ENCODE measurements at regions not wholly inside any gene's neighbourhood (a gene's known extent, or its start where the extent isn't known, plus 50 kb on each side); places are given as distances from the start of the nearest gene placed in this dataset.

DNA sequence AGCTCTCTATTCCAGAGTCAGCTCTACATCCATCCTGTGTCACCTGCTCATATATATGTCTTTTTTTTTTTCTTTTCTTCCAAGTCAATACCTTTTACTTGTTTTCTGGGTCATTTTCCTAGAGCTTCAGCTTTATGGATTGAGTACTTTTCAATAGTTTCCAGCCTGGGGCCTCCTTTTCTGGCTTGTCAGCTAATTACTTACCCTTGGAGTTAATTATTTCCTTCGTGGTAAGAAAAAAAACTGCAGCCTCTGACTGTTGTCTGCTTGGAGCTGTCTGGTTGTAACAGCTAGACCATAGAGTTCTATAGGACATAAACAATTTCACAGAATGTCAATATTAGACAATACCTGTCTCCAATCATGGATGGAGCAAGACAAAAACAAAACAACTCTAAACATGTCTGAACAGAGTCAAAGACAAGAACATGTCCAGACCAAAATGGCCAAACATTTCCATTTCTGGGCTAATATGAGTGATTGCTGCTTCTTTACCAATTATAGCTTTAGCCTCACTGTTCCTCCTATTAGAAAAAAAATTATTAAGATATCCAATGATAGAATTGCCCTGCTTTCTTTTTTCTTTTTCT, 643.1 kb downstream of the SLC4A3 start:
- ATAC-seq (ENCODE audit: low read depth) (no peak), DNase-seq (no peak)
- no peaks in the 10 kb centered on the region for H3K9me3 Mint-ChIP-seq
- no peaks in the 10 kb centered on the region for H3K4me1 Mint-ChIP-seq
- POLR2A ChIA-PET, result no interaction called here
- no peak overlapping the region for H3K27ac Mint-ChIP-seq
- H3K4me3 Mint-ChIP-seq, result no peak overlapping the region
- no peaks in the 10 kb centered on the region for H3K27me3 Mint-ChIP-seq
- H3K36me3 Mint-ChIP-seq, result no peaks in the 10 kb centered on the region

DNA sequence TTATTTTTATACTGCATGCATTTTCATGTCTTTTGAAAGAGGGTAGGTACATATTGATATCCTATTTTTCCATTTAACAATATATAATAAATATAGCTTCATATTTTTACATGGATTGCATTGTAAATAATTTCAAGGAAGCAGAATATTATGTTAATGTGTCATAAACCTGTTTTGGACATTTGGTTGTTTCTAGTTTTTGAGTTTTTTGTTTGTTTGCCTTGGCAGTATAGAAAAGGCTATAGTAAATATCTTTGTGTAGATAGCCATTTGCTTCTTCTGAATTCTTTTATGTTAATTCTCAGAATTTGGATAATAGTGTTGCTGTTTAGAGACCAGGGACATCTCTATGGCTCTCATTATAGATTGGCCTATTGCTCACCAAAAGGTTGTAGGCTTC, 645.2 kb downstream of the SLC4A3 start:
- Mint-ChIP-seq H3K27ac (no peak overlapping the region), H3K36me3 (no peaks in the 10 kb centered on the region), H3K4me3 (no peak overlapping the region), H3K4me1 (no peaks in the 10 kb centered on the region), H3K9me3 (no peaks in the 10 kb centered on the region), H3K27me3 (no peaks in the 10 kb centered on the region)
- POLR2A ChIA-PET, result no interaction called here
- DNase-seq (no peak), ATAC-seq (ENCODE audit: low read depth) (no peak)

GRCh38 chr2:220273082-220273481, 645.7 kb downstream of the SLC4A3 start:
- Mint-ChIP-seq H3K4me3 (no peak overlapping the region), H3K27me3 (no peaks in the 10 kb centered on the region)

DNA sequence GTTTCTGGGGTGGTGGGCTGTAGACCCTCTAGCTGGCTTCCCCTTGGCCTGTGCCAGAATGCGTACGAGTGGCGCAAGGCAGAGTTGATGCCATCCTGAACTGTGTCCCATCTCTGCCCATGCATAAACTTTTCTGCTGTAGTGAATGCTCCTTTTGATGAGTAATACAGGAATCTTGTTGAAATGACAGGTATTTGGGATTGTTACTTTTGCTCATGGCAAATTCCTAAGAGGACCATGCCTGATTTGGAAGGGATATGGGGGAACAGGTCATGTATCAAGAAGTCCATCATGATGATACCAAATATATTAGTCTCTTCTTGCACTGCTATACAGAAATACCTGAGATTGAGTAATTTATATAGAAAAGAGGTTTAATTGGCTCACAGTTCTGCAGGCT, 648.0 kb downstream of the SLC4A3 start:
- Mint-ChIP-seq H3K36me3 (no peaks in the 10 kb centered on the region), H3K9me3 (no peaks in the 10 kb centered on the region), H3K4me3 (no peak overlapping the region), H3K27ac (no peak overlapping the region), H3K4me1 (no peaks in the 10 kb centered on the region), H3K27me3 (no peaks in the 10 kb centered on the region)
- no peak for DNase-seq
- no peak for ATAC-seq (ENCODE audit: low read depth)
- POLR2A ChIA-PET, result no interaction called here

More at GRCh38 chr2:220273082-220273481, 645.7 kb downstream of the SLC4A3 start:
- Mint-ChIP-seq H3K27ac (no peak overlapping the region), H3K4me1 (no peaks in the 10 kb centered on the region), H3K36me3 (no peaks in the 10 kb centered on the region), H3K9me3 (no peaks in the 10 kb centered on the region)
- no peak for ATAC-seq (ENCODE audit: low read depth)
- POLR2A ChIA-PET, result no interaction called here
- no peak for DNase-seq

DNA sequence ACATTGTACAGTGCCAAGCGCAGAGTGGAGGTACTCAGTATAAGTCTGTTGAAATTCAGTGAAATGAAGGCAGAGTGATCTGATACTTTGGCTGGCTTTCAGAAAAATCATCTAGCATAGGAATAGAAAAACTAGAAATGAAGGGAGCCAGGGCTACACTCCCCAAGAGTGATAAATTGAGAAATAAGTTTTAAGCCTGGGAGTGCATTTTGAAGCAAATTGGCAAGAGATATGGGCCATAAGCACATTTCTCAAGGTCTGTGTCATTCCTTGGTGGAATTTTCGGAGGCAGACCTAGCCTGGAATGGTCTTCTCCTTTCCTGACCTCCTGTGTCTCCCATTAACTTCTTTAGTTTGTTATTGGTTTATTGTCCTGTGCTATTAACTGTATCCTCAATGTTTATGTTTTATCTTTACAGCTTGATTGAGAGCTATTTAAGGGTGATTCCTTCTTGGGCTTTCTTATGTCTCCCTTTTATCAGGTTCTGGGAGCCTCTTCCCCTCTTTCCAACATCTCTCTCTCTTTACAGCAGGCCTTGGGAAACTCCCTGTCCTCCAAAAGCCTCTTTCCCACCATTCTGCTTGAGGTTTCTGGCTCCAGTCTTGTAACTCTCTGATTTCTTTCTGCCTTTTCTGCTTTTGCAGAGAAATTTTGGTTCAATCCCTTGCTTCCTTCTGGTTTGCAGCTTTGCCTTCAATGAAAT, 649.5 kb downstream of the SLC4A3 start:
- H3K27ac Mint-ChIP-seq, result no peak overlapping the region
- no peak overlapping the region for H3K4me3 Mint-ChIP-seq
- H3K4me1 Mint-ChIP-seq, result no peaks in the 10 kb centered on the region
- H3K27me3 Mint-ChIP-seq, result no peaks in the 10 kb centered on the region
- H3K9me3 Mint-ChIP-seq, result no peaks in the 10 kb centered on the region
- no peak for DNase-seq
- POLR2A ChIA-PET, result no interaction called here
- H3K36me3 Mint-ChIP-seq, result no peaks in the 10 kb centered on the region
- ATAC-seq (ENCODE audit: low read depth), result no peak

GRCh38 chr2:220277445-220277975, 650.1 kb downstream of the SLC4A3 start:
- Mint-ChIP-seq H3K9me3 (no peaks in the 10 kb centered on the region), H3K4me1 (no peaks in the 10 kb centered on the region), H3K4me3 (no peak overlapping the region), H3K27ac (no peak overlapping the region), H3K27me3 (no peaks in the 10 kb centered on the region), H3K36me3 (no peaks in the 10 kb centered on the region)
- POLR2A ChIA-PET, result no interaction called here
- DNase-seq, result no peak
- no peak for ATAC-seq (ENCODE audit: low read depth)

- H3K4me3 Mint-ChIP-seq, result no peak overlapping the region
- ATAC-seq (ENCODE audit: low read depth) (no peak), DNase-seq (no peak)
- POLR2A ChIA-PET, result no interaction called here
- H3K36me3 Mint-ChIP-seq, result no peaks in the 10 kb centered on the region
- H3K27ac Mint-ChIP-seq, result no peak overlapping the region
- H3K9me3 Mint-ChIP-seq, result no peaks in the 10 kb centered on the region
- H3K27me3 Mint-ChIP-seq, result no peaks in the 10 kb centered on the region
- H3K4me1 Mint-ChIP-seq, result no peaks in the 10 kb centered on the region
These were observed 650.6 kb downstream of the SLC4A3 start for GRCh38 chr2:220278022-220278421.

DNA sequence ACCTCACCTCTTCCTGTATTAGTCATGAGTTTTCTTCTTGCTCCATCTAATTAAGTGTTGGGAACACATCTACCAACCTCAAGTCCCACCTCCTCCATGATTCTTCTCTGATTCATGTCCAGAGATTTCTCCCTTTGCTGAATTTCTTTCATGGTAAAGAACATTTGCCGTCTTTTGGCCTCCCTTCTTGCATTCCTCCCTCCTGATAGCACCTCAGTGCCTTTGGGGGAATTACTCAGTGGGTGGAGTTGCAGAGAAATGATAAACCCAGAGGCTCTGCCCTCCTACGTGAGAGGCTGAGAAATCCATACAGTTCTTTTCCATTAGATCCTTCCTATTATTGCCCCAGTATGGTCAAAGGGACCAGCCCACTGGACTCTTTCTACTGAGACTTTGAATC, 651.9 kb downstream of the SLC4A3 start:
- no peaks in the 10 kb centered on the region for H3K4me1 Mint-ChIP-seq
- ATAC-seq (ENCODE audit: low read depth) (no peak), DNase-seq (no peak)
- H3K27ac Mint-ChIP-seq, result no peak overlapping the region
- no peaks in the 10 kb centered on the region for H3K36me3 Mint-ChIP-seq
- H3K27me3 Mint-ChIP-seq, result no peaks in the 10 kb centered on the region
- H3K4me3 Mint-ChIP-seq, result no peak overlapping the region
- no peaks in the 10 kb centered on the region for H3K9me3 Mint-ChIP-seq
- POLR2A ChIA-PET, result no interaction called here

DNA sequence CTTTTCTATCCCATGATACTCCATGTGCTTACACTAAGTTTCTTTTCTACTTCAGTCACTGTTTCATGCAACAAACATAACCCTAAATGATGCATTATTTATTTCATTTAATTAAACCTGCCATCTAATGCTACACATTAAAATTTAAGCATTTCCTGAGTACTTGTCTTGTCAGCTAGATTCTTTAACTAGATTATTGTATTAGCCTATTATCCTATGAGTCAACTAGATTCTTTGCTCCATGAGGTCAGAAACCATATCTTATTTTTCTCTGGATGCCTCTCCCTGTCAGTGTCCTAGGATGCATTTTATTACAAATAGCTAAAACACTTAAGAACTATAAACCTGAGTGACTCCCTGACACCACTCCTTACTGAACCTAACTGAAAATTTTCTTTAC, 652.4 kb downstream of the SLC4A3 start:
- Mint-ChIP-seq H3K4me1 (no peaks in the 10 kb centered on the region), H3K27me3 (no peaks in the 10 kb centered on the region), H3K36me3 (no peaks in the 10 kb centered on the region), H3K27ac (no peak overlapping the region), H3K9me3 (no peaks in the 10 kb centered on the region), H3K4me3 (no peak overlapping the region)
- ATAC-seq (ENCODE audit: low read depth), result no peak
- no peak for DNase-seq
- POLR2A ChIA-PET, result no interaction called here

DNA sequence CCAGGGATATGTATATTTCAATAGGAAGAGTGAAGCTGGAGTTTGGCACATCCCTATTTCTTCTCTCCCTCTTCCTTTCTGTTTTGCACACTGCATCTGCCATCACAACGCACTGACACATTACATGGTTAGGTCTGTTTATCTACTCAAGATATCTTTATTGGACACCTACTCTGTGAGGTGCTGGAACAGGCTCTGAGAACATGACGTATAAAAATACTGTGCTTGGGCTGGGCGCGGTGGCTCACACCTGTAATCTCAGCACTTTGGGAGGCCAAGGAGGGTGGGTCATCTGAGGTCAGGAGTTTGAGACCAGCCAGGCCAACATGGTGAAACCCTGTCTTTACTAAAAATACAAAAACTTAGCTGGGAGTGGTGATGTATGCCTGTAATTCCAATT, 653.3 kb downstream of the SLC4A3 start:
- H3K4me3 Mint-ChIP-seq, result no peak overlapping the region
- no peaks in the 10 kb centered on the region for H3K27me3 Mint-ChIP-seq
- DNase-seq (no peak), ATAC-seq (ENCODE audit: low read depth) (no peak)
- POLR2A ChIA-PET, result no interaction called here
- H3K9me3 Mint-ChIP-seq, result no peaks in the 10 kb centered on the region
- no peak overlapping the region for H3K27ac Mint-ChIP-seq
- H3K4me1 Mint-ChIP-seq, result no peaks in the 10 kb centered on the region
- no peaks in the 10 kb centered on the region for H3K36me3 Mint-ChIP-seq

GRCh38 chr2:220281771-220282170, 654.3 kb downstream of the SLC4A3 start:
- POLR2A ChIA-PET, result no interaction called here
- Mint-ChIP-seq H3K4me1 (no peaks in the 10 kb centered on the region), H3K9me3 (no peaks in the 10 kb centered on the region), H3K36me3 (no peaks in the 10 kb centered on the region), H3K27me3 (no peaks in the 10 kb centered on the region), H3K27ac (no peak overlapping the region), H3K4me3 (no peak overlapping the region)
- no peak for ATAC-seq (ENCODE audit: low read depth)
- DNase-seq, result no peak

DNA sequence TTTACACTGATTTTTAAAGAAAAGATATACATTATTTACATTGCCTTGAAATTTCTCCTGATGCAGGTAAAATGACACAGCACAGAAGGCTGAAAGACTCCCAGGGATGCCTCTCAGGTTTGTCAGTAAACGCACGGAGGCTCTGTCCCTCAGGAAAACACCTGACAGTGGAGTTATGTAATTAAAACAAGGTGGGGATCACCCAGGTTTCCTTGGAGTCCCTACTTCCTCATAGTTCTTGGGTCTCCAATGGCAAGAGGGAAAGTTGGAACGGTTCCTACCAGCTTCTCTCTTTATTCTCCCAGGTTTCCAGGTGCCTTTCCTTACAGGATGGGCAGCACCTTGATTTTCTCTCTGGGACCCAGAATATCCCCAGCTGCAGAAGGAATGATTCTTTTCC, 654.8 kb downstream of the SLC4A3 start:
- POLR2A ChIA-PET, result no interaction called here
- Mint-ChIP-seq H3K27ac (no peak overlapping the region), H3K4me3 (no peak overlapping the region), H3K27me3 (no peaks in the 10 kb centered on the region), H3K4me1 (no peaks in the 10 kb centered on the region), H3K9me3 (no peaks in the 10 kb centered on the region), H3K36me3 (no peaks in the 10 kb centered on the region)
- DNase-seq (no peak), ATAC-seq (ENCODE audit: low read depth) (no peak)

GRCh38 chr2:220293966-220294365, 666.5 kb downstream of the SLC4A3 start:
- H3K27ac Mint-ChIP-seq, result no peak overlapping the region
- no peaks in the 10 kb centered on the region for H3K4me1 Mint-ChIP-seq
- no peaks in the 10 kb centered on the region for H3K36me3 Mint-ChIP-seq
- no peak overlapping the region for H3K4me3 Mint-ChIP-seq
- no peak for ATAC-seq (ENCODE audit: low read depth)
- no peak for DNase-seq
- H3K27me3 Mint-ChIP-seq, result no peaks in the 10 kb centered on the region
- POLR2A ChIA-PET, result no interaction called here
- H3K9me3 Mint-ChIP-seq, result no peaks in the 10 kb centered on the region

- H3K9me3 Mint-ChIP-seq, result no peaks in the 10 kb centered on the region
- H3K4me1 Mint-ChIP-seq, result no peaks in the 10 kb centered on the region
- no peak overlapping the region for H3K4me3 Mint-ChIP-seq
- DNase-seq (no peak), ATAC-seq (ENCODE audit: low read depth) (no peak)
- no peaks in the 10 kb centered on the region for H3K36me3 Mint-ChIP-seq
- POLR2A ChIA-PET, result no interaction called here
- H3K27ac Mint-ChIP-seq, result no peak overlapping the region
- no peaks in the 10 kb centered on the region for H3K27me3 Mint-ChIP-seq
These were observed 668.7 kb downstream of the SLC4A3 start for GRCh38 chr2:220296174-220296573.
